ENCODE measurements at regions not wholly inside any gene's neighbourhood (a gene's known extent, or its start where the extent isn't known, plus 50 kb on each side); places are given as distances from the start of the nearest gene placed in this dataset.
"Not testable (repeated sequence)": the region's sequence is repeated elsewhere in the genome, so short reads cannot be mapped to it uniquely, and the experiment has no call there.

- ATAC-seq: no peak
These were observed 178.4 kb downstream of the C16orf95 start for GRCh38 chr16:87138738-87139267.

GRCh38 chr16:87140211-87141200, 176.7 kb downstream of the C16orf95 start:
- no peak for ATAC-seq
- Mint-ChIP-seq H3K36me3 (no peaks in the 10 kb centered on the region), H3K9me3 (no peaks in the 10 kb centered on the region), H3K4me3 (no peak overlapping the region), H3K27ac (no peak overlapping the region), H3K4me1 (no peaks in the 10 kb centered on the region)
- DNase-seq (ENCODE audit: low spot score in 2 of 2): no peak

More at GRCh38 chr16:87138738-87139267, 178.4 kb downstream of the C16orf95 start:
- Mint-ChIP-seq H3K4me3 (no peak overlapping the region), H3K27ac (no peak overlapping the region), H3K36me3 (no peaks in the 10 kb centered on the region), H3K9me3 (no peaks in the 10 kb centered on the region), H3K4me1 (no peaks in the 10 kb centered on the region)
- no peak for DNase-seq (ENCODE audit: low spot score in 2 of 2)

GRCh38 chr16:87141402-87141801, 175.8 kb downstream of the C16orf95 start:
- H3K36me3 Mint-ChIP-seq: no peaks in the 10 kb centered on the region
- ATAC-seq (no peak), DNase-seq (ENCODE audit: low spot score in 2 of 2) (no peak)
- H3K9me3 Mint-ChIP-seq: no peaks in the 10 kb centered on the region
- no peak overlapping the region for H3K4me3 Mint-ChIP-seq
- H3K27ac Mint-ChIP-seq: no peak overlapping the region
- no peaks in the 10 kb centered on the region for H3K4me1 Mint-ChIP-seq

GRCh38 chr16:87143661-87144121, 173.5 kb downstream of the C16orf95 start:
- ATAC-seq (no peak), DNase-seq (ENCODE audit: low spot score in 2 of 2) (no peak)
- Mint-ChIP-seq H3K4me3 (no peak overlapping the region), H3K27ac (no peak overlapping the region), H3K4me1 (no peaks in the 10 kb centered on the region), H3K36me3 (no peaks in the 10 kb centered on the region), H3K9me3 (no peaks in the 10 kb centered on the region)

GRCh38 chr16:87144232-87144631, 173.0 kb downstream of the C16orf95 start:
- H3K4me1 Mint-ChIP-seq: no peaks in the 10 kb centered on the region
- no peak overlapping the region for H3K4me3 Mint-ChIP-seq
- ATAC-seq (no peak), DNase-seq (ENCODE audit: low spot score in 2 of 2) (no peak)
- H3K36me3 Mint-ChIP-seq: no peaks in the 10 kb centered on the region
- no peaks in the 10 kb centered on the region for H3K9me3 Mint-ChIP-seq
- H3K27ac Mint-ChIP-seq: no peak overlapping the region

GRCh38 chr16:87145181-87146176, 171.7 kb downstream of the C16orf95 start:
- Mint-ChIP-seq H3K27ac (no peak overlapping the region), H3K4me3 (no peak overlapping the region), H3K36me3 (no peaks in the 10 kb centered on the region), H3K4me1 (no peaks in the 10 kb centered on the region), H3K9me3 (no peaks in the 10 kb centered on the region)
- DNase-seq (ENCODE audit: low spot score in 2 of 2): no peak
- ATAC-seq: peak; percentile 66

GRCh38 chr16:87146676-87147075, 170.5 kb downstream of the C16orf95 start:
- Mint-ChIP-seq H3K9me3 (no peaks in the 10 kb centered on the region), H3K4me3 (no peak overlapping the region), H3K4me1 (no peaks in the 10 kb centered on the region), H3K27ac (no peak overlapping the region), H3K36me3 (no peaks in the 10 kb centered on the region)
- ATAC-seq (no peak), DNase-seq (ENCODE audit: low spot score in 2 of 2) (no peak)

GRCh38 chr16:87149051-87149450, 168.1 kb downstream of the C16orf95 start:
- H3K9me3 Mint-ChIP-seq: no peaks in the 10 kb centered on the region
- no peak for DNase-seq (ENCODE audit: low spot score in 2 of 2)
- no peak for ATAC-seq
- H3K4me3 Mint-ChIP-seq: no peak overlapping the region
- H3K4me1 Mint-ChIP-seq: no peaks in the 10 kb centered on the region
- no peaks in the 10 kb centered on the region for H3K36me3 Mint-ChIP-seq
- no peak overlapping the region for H3K27ac Mint-ChIP-seq

- ATAC-seq: no peak
- H3K27ac Mint-ChIP-seq: no peak overlapping the region
- DNase-seq (ENCODE audit: low spot score in 2 of 2): no peak
- no peaks in the 10 kb centered on the region for H3K36me3 Mint-ChIP-seq
- no peaks in the 10 kb centered on the region for H3K4me1 Mint-ChIP-seq
- no peak overlapping the region for H3K4me3 Mint-ChIP-seq
- H3K9me3 Mint-ChIP-seq: no peaks in the 10 kb centered on the region
These were observed 166.9 kb downstream of the C16orf95 start for GRCh38 chr16:87150262-87150661.

GRCh38 chr16:87150681-87151280, 166.4 kb downstream of the C16orf95 start:
- no peak overlapping the region for H3K27ac Mint-ChIP-seq
- no peaks in the 10 kb centered on the region for H3K9me3 Mint-ChIP-seq
- no peaks in the 10 kb centered on the region for H3K36me3 Mint-ChIP-seq
- no peak for DNase-seq (ENCODE audit: low spot score in 2 of 2)
- no peak overlapping the region for H3K4me3 Mint-ChIP-seq
- ATAC-seq: no peak
- no peaks in the 10 kb centered on the region for H3K4me1 Mint-ChIP-seq

- Mint-ChIP-seq H3K4me1 (no peaks in the 10 kb centered on the region), H3K9me3 (no peaks in the 10 kb centered on the region), H3K4me3 (no peak overlapping the region), H3K36me3 (no peaks in the 10 kb centered on the region), H3K27ac (no peak overlapping the region)
- DNase-seq (ENCODE audit: low spot score in 2 of 2): no peak
- ATAC-seq: no peak
These were observed 164.9 kb downstream of the C16orf95 start for GRCh38 chr16:87152221-87152755.

GRCh38 chr16:87153326-87153725, 163.9 kb downstream of the C16orf95 start:
- H3K4me1 Mint-ChIP-seq: no peaks in the 10 kb centered on the region
- no peak for ATAC-seq
- H3K36me3 Mint-ChIP-seq: no peaks in the 10 kb centered on the region
- no peak for DNase-seq (ENCODE audit: low spot score in 2 of 2)
- H3K9me3 Mint-ChIP-seq: no peaks in the 10 kb centered on the region
- H3K4me3 Mint-ChIP-seq: no peak overlapping the region
- no peak overlapping the region for H3K27ac Mint-ChIP-seq

- not testable (repeated sequence) for H3K9me3 Mint-ChIP-seq; H3K27ac Mint-ChIP-seq; H3K4me1 Mint-ChIP-seq; H3K4me3 Mint-ChIP-seq; ATAC-seq; H3K36me3 Mint-ChIP-seq; DNase-seq (ENCODE audit: low spot score in 2 of 2)
These were observed 161.9 kb downstream of the C16orf95 start for GRCh38 chr16:87155315-87155714.

- Mint-ChIP-seq H3K4me3 (no peak overlapping the region), H3K36me3 (no peaks in the 10 kb centered on the region), H3K9me3 (no peaks in the 10 kb centered on the region), H3K4me1 (peaks cover 5% of the 10 kb centered on the region), H3K27ac (no peak overlapping the region)
- DNase-seq (ENCODE audit: low spot score in 2 of 2): no peak
- ATAC-seq: no peak
These were observed 161.0 kb downstream of the C16orf95 start for GRCh38 chr16:87156195-87156594.

Data from stimulated activated effector memory CD8-positive, alpha-beta T cell treated with anti-CD3 and anti-CD28 coated beads, Interleukin-12 subunit alpha, Interleukin-12 subunit beta, amount 100 ng/mL, for 72 hours (primary cell).